DMS153 treated with DMSO at 0.1 percent for 48 hours (cell line): ENCODE measurements at regions not wholly inside any gene's neighbourhood (a gene's known extent, or its start where the extent isn't known, plus 50 kb on each side); places are given as distances from the start of the nearest gene placed in this dataset.

Experiments
- DNase-seq: peaks from one replicate; lab custom pipeline; 2025; ENCODE audit not compliant: unreplicated experiment; lab: John Stamatoyannopoulos, UW

DNA sequence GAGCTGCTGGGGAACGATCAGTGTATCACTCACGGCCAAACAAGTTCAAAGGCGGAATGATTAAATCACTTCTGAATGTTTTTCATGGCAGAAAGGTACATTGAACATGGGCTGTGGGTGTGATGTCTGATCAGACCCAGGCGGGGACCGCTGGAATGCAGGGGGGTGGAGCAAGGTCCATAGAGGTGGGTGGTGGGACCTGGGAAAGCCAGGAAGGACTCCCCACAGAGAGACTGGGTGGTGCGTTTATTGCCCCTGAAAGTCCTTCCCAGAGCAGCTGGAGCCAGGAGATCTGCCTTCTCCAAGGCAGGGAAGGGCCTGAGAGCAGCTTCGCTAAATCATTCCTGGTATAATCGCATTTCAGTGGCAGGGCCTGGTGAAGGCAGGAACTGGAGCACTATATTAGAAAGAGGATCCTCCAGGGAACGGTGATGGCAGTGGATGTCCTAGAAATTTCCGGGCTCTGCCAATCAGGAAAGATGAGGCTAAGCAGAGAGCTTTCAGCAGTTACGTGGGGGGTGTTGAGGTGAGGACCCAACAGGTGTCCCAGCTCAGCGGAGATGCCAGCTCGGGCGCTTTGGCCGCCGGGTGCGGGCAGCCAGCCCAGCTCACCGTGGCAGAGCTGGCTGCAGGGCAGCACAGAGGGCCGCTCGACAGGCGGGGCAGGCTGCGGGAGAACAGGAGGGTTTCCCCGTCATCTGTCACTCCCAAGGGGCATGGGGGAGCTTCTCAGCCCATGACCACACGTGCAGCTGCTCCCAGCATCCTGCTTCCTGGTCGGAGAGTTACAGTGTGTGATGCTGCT is 271.7 kb downstream of the CTTN start:
- DNase-seq: peak; percentile 41

DNA sequence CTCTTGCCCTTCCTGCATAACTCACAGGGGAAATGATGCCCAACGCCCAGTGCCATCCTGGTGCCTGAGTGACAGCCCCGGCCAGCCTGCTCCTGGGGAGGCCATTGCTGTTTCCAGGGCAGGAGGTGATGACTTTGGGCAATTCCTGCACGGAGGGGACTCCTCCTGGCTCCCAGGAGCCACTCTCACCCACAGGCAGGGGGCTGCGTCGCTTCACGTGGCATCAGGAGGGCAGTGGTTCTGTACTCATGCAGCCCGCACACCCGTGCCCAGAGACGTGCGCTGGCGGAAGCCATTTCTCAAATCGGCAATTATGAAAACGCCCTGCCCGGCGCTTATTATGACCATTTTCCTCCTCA is 272.3 kb downstream of the CTTN start:
- no peak for DNase-seq

DNA sequence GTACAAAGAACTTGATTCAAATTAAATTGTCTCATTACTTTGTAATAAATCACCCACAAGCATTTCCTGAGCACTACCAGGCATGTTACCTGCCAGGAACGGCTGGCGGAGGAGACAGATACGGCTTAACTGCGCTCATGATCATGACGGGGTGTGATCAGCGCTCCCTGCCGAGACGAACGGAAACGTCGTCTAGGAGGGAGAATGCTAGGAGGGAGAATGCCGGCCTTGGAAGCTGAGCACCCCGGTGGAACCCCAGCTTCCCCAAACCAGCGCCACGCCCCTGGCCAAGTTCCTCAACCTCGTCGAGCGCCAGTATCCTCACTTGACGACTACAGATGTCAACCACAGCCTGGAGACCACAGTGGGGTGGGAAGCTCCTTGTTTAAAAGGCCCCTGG is 272.8 kb downstream of the CTTN start:
- DNase-seq: peak; percentile 33

DNA sequence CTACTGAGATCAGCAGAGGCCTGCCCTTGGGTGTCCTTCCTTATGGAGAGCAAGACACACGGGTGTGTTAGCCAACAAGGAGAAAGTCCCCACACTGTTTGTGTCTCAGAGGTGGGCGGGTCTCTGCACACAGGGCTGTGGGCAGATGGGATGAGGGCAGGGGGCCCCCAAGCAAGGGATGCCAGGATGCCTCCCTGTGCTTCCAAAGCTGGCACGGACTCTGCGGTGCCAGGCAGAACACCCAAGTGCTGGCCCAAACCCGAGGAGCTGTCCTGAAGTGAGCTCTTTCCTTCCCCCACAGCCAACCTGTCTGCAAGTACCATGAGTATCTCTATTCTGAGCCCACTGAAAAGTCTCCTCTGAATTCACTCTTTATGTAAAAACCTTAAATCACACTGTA is 273.3 kb downstream of the CTTN start:
- no peak for DNase-seq

DNA sequence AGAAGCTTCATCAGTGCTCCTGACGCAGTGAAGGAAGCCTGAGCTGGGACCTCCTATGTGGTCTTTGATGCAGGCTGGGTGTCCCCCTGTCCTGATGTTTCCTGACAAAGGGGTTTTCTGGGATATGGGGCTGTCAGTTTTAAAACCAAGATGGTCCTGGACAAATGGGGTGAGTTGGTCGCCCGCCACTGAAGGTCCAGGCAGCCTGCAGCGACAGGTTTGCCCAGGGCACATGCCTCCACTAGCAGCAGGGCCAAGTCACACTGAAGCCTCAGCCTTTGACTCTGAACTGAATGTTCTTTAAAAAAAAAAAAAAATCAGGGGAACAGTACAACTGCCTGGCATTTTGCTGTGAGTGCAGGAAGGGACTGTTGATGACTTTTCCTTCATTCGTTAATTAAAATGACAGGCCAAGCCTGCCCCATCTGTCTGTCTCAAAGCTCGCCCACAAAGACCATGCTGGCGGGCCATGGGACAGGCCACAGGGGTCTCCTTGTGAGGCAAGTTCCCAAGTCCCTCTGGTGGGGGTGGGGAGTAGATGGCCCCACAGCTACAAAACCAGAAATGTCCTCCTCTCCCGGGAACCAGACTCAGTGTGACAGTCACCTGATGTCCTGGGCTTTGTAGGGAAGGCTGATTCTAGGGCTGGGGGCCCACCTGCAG is 274.8 kb downstream of the CTTN start:
- no peak for DNase-seq

DNA sequence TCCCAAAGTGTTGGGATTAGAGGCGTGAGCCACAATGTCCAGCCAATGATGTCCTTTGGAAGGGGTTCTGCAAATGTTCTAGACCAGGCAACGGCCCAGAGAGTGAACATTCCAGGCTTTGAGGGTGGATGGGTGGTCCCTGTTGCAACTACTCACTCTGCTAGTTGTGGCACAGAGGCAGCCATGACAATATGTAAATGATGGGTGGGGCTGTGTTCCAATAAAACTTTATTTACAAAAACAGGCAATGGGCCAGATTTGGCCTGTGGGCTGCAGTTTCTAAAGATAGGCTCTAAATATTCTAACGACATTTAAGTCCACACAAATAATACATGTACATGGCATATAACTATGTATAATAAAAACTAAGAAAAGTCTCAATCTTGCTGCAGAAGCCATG is 276.3 kb downstream of the CTTN start:
- no peak for DNase-seq

DNA sequence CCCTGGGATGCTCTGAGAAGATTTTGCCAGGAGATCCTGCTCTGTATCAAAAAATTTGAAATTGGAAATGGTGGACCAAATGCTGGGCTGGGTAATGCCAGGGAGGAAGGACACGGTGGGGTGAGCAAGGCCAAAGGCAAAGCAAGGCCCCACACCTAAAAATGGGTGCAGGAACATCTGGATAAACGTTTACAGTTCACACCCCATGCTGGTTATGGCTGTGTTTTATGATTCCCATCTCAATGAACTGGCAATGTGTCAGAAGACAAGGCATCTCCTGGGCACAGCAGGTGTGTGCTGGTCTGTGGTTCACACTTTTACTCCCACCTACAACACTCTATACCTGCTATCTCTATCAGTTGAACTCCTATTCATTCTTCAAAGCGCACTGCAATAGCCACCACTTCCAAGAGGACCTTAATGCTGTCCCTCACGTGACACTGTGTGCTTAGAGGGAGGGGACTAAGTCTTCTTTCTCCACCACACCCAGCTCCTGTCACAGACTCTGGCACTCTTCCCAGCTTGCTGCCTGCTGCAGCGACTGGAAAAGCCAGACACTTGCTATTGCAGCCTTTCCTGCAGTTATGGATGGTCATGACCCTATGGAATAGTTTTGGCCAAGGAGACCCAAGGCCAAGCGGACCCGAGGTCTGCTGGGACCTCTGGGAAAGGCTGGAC is 277.5 kb downstream of the CTTN start:
- DNase-seq: peak; percentile 3

DNA sequence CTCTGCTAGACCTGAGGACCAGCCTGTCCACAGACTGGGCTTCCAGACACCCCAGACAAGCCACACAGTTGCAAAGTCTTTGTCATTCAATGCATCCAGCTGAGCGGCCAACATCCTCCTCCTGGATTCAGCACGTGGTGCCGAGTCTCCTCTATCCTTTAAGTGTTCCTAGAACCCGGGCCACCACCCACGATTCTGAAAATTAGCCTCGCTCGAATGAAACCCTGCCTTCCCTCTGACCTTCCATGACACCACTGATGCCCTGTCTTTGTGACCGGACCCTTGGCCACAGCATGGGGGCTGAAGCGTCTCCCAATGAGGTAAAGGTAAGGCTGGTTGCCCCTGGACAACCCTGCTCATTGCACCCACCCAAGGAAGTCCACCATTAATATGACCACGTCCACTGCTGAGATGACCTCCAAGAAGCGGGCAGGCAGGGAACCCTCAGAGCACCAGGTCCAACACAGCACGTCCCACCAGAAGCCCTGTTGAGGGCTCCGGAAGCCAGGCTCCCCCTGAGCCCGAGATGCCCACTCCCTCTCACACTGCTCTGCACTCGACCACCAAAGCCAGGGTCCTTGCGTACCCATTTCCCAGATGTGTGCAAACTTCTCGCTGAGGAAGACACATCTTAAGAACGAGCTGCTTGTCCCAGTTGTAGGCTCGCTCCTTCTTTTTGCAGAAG is 279.0 kb downstream of the CTTN start:
- no peak for DNase-seq

DNA sequence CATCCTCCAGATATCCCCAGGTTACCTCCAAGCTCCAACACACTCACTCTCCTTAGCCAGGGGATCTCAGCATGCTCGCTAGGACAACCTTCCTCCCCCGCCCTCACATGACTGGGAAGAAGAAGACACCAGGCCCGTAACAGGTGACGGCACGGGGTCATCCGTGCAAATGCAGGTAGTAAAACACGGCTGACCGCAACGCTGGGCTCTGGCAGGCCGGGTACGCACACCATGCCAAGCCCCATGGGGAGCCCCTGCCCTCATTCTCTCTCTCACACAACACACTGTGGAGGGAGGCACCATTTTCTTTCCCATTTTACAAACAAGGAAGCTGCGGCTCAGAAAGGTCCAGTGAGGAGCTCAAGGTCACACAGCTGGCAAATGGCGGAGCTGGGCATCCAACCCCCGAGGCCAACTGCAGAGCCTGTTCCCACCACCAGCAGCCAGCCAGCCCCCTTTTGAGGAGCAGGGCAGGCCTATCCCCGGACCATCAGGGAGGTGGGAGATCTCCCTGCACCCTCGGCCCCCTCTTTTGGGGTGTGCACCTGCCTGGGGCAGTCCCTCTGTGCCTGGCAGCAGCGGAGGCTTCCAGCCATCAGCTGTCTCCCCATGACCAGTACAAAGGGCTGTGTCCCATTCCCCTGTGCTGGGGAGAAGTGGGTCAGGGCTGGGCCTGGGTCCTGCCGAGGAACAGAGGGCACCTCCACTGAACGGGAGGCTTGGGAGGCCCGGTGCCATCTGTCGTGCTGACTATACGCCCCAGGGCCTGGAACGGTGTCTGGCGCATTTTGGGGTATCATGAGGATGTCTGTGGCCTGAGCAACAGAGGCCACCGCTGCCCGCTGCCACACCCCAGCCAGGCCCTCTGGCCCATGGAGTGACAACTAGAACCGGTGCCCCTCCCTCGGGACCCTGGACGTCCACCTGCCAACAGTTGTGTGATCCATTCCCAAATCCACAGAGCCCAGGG is 280.9 kb downstream of the CTTN start:
- no peak for DNase-seq

DNA sequence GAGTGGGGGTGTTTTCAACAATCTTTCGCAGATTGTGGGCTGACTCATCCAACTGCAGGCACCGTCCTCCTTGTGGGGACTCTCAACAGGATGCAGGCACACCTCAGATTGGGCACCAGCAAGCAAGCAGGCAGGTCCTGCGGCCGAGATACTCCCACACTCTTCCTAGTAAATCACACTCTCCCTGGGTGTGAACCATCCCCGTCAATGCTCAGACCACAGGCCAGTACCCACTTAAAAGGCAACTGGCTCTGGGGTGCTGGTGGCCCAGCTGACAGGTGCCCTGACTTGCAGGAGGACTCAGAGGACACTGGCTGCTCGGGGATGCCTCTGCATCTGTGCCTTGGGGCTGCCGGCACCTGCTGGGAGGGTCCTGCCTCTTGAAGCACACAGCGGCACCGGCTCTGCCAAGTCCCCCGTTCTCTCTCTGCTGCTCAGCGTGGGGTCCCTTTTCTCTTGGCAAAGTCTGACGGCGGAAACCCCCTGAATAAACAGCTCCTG is 282.5 kb downstream of the CTTN start:
- DNase-seq: no peak

DNA sequence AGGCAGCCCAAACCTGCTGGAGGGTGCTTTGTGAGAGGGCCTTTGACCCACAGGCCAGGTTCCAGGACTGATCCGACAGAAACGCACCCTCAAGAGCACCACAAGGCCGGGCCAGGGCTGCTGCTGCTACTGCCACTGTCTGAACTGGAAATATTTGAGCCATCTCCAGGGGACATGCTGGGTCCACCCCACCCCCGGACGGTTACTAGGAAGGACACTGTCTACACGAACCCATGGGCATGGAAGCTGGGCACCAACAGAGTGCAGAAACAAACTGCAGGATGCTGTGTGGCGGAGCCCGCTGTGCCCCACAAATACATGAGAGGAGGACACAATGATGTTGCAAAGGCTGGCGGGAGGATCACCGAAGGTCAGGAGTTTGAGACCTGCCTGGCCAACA is 283.7 kb downstream of the CTTN start:
- DNase-seq: no peak

DNA sequence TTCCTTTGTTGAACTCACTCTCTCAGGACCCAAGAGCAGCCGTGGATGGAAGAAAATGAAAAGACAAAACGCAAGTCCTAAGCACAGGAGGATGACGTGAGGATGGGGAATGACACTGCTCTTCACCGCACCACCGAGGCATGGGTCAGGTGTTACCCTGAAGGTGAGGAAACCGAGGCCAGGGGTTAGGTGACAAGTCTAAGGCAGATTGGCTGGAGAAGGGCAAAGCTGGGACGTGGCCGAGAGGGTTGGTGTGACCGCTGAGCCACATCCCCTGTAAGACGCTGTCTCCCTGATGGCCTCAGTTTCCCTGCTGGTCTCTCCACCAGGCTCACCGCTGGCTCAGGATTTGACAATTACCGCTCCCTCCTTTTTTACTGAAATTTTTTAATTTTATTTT is 284.4 kb downstream of the CTTN start:
- no peak for DNase-seq

DNA sequence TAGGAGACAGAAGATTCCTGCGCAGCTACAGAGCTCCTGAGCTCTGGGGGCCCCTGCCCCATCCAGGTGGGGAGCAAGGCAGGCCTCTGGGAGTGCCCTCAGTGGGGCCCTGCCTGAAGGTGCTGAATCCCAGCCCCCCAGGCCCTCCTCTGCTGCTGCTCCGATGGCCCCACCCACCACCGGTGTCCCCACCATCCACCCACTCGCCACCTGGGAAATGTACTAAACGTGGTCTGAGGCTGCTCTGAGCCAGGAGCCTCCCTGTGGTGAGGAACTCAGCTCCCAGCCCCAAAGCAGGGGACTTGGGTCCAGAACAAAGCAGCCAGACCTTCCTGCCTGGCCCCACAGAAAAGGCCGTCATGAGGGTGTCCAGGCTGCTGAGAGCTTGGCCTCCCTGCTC is 289.4 kb downstream of the CTTN start:
- no peak for DNase-seq

DNA sequence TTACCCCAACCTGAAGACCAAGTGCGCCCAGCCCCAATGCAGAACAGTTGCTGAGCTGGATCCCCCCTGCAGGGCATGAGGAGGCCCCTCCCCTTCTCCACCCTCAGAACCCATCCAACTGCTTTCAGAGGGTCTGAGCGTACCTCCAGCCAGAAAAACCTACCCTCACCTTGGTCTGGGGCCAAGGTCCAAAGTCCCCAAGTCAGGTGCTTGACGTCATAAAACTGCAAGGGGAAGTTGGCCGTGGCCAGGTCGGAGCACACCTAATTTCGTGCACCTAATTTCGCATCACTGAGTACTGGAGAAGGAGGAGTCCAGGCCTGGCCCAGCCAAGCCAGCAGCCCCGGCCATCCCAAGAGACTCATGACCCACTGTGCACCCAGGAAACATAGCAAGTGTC is 289.8 kb downstream of the CTTN start:
- no peak for DNase-seq

DNA sequence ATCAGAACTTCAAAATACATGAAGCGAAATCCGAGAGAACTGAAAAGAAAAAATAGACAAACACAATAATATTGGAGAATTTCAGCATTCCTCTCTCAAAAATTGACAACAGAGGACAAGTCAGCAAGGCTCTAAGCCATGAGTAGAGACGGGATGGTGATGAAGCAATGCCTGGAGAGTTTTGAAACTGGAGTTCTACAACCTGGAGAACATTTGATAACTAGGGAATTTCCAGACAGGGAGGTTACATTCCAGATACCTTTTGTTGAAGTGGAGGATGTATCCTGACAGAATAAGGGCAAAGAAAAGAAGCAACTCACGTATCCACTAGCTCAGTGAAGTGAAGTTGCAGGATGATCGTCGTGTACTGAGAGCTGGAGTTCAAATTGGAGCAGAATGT is 291.4 kb downstream of the CTTN start:
- no peak for DNase-seq

DNA sequence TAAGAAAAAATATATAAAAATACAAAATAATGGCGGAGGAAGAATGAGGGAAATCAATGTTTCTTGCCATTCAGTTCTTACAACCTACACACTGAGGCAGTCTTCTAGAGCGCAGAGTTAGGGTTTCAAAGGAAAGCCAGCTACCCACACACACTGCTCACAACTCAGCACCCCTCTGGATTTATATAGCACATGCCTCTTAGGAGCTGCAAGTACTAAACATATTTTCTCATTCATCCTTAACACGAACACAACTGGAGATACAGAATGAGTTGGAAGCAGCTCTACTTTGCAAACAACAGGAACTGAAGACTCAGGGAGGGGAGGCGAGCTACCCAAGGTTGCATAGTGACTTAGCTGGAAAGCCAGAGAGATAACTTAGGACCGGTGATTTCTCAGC is 293.8 kb downstream of the CTTN start:
- DNase-seq: no peak

DNA sequence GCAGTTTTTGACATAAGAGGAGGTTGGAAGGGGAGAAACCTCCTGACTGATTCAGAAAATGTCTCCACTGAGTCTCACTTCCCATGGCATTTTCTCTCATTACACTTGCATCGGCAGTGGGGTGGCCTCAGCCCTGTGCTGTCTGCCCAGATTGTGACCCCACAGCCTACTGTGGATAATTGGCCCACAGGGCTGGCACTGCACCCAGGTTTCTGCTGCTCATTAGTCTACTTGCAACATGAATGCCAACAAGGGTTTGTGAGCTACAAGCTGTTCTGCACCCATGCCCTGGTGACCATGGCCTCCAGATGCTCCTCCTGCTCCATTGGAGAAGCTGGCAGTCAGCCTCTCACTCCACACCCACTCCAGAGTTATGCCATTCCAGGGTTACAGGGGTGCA is 296.0 kb downstream of the CTTN start:
- DNase-seq: no peak

DNA sequence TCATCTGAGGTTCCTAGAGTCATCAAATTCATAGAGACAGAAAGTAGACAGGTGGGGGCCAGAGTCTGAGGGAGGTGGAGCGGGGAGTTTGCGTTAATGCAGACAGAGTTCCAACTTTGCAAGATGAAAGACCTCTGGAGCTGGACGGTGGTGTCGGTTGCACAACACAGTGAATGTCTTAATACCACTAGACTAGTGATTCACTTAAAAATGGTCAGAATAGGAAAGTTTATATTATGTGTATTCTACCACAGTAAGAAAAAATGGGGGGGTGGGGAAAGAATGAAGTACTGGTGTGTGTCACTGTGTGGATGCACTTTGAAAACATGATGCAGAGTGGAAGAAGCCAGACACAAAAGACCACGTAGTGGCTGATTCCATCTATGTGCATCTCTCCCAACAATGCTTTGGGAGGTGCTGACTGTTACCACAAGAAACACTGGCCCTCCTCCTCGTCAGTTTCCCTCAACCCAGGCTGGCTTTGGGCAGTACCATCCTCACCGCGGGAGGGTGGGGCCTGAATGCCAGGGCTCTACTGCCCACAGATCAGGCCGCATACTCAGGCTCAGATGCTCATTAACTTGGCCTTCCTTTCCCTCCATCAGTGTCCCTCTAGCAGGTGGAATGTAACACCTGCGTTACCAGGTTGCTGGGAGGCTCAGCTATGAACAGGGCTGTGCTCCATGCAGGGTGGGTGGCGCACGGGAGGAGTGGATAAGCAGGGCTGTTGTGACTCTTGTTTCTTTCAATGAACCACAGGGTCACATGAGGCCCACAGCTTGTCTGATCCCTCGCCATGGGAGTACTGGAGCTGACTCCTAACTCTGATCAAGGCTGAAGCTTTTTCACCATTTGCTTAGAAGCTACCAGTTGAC is 297.0 kb downstream of the CTTN start:
- no peak for DNase-seq

DNA sequence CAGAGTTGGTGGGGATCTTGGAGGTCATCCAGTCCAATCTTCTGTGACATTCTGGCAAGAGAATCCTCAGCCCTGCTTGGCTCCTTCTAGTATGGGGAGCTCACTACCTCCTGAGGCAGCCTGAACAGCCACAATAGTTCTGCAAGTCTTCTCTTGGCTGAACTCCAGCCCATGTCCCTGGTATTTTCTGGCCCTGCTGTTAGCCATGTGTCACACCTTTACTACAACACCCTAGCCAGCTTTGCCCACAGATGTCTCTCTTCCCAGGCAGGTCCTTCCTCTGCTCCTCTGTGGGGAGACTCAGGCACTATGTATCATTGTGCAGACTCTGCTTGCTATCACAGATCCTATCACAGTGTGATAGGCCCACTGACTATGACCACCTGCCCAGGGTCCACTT is 297.7 kb downstream of the CTTN start:
- no peak for DNase-seq
